ENCODE measurements at regions not wholly inside any gene's neighbourhood (a gene's known extent, or its start where the extent isn't known, plus 50 kb on each side); places are given as distances from the start of the nearest gene placed in this dataset.

- TF ChIP-seq, protein P1, sequence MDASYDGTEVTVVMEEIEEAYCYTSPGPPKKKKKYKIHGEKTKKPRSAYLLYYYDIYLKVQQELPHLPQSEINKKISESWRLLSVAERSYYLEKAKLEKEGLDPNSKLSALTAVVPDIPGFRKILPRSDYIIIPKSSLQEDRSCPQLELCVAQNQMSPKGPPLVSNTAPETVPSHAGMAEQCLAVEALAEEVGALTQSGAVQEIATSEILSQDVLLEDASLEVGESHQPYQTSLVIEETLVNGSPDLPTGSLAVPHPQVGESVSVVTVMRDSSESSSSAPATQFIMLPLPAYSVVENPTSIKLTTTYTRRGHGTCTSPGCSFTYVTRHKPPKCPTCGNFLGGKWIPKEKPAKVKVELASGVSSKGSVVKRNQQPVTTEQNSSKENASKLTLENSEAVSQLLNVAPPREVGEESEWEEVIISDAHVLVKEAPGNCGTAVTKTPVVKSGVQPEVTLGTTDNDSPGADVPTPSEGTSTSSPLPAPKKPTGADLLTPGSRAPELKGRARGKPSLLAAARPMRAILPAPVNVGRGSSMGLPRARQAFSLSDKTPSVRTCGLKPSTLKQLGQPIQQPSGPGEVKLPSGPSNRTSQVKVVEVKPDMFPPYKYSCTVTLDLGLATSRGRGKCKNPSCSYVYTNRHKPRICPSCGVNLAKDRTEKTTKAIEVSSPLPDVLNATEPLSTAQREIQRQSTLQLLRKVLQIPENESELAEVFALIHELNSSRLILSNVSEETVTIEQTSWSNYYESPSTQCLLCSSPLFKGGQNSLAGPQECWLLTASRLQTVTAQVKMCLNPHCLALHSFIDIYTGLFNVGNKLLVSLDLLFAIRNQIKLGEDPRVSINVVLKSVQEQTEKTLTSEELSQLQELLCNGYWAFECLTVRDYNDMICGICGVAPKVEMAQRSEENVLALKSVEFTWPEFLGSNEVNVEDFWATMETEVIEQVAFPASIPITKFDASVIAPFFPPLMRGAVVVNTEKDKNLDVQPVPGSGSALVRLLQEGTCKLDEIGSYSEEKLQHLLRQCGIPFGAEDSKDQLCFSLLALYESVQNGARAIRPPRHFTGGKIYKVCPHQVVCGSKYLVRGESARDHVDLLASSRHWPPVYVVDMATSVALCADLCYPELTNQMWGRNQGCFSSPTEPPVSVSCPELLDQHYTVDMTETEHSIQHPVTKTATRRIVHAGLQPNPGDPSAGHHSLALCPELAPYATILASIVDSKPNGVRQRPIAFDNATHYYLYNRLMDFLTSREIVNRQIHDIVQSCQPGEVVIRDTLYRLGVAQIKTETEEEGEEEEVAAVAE (CRISPR knock-in tag; IDR thresholded peaks at IDR 0.05; ENCODE audit: borderline replicate concordance) = peak; percentile 83; the same call in 1 of the 2 replicates
- TF ChIP-seq CC2D1A (CRISPR knock-in tag; IDR thresholded peaks at IDR 0.05) (no peak), TCF12 (IDR thresholded peaks at IDR 0.05) (no peak), TCF12 (CRISPR knock-in tag; IDR thresholded peaks at IDR 0.05) (no peak), ZNF282 (IDR thresholded peaks at IDR 0.05; ENCODE audit: partially characterized antibody) (no peak), MTF2 (CRISPR knock-in tag; IDR thresholded peaks at IDR 0.05; ENCODE audit: borderline replicate concordance) (no peak; the same call in 1 of the 2 replicates), SKI (IDR thresholded peaks at IDR 0.05; ENCODE audit: partially characterized antibody) (peak; percentile 82), SMYD3 (CRISPR knock-in tag; IDR thresholded peaks at IDR 0.05) (no peak), SMAD3 (CRISPR knock-in tag; IDR thresholded peaks at IDR 0.05) (peak; percentile 91; the same call in 1 of the 2 replicates), TBX3 (IDR thresholded peaks at IDR 0.05; ENCODE audit: borderline replicate concordance) (peak; percentile 31; the same call in 1 of the 2 replicates), HOXA3 (CRISPR knock-in tag; IDR thresholded peaks at IDR 0.05) (peak; percentile 98), ZNF713 (CRISPR knock-in tag; IDR thresholded peaks at IDR 0.05) (no peak), SAFB2 (CRISPR knock-in tag; IDR thresholded peaks at IDR 0.05; ENCODE audit: borderline replicate concordance, low read depth) (peak; percentile 82; the same call in 1 of the 2 replicates), ZNF205 (CRISPR knock-in tag; IDR thresholded peaks at IDR 0.05) (peak; percentile 57; the same call in 1 of the 2 replicates), ZNF761 (CRISPR knock-in tag; conservative IDR thresholded peaks at IDR 0.05) (no peak), ESRRA (CRISPR knock-in tag; IDR thresholded peaks at IDR 0.05; ENCODE audit: low read depth) (peak; percentile 71), ZNF432 (CRISPR knock-in tag; IDR thresholded peaks at IDR 0.05; ENCODE audit: borderline replicate concordance) (no peak), GLMP (CRISPR knock-in tag; IDR thresholded peaks at IDR 0.05; ENCODE audit: borderline replicate concordance) (no peak), ZFY (CRISPR knock-in tag; IDR thresholded peaks at IDR 0.05) (peak; percentile 91), MIXL1 (CRISPR knock-in tag; IDR thresholded peaks at IDR 0.05) (peak; percentile 63; the same call in 1 of the 2 replicates), ZBTB21 (CRISPR knock-in tag; IDR thresholded peaks at IDR 0.05) (peak; percentile 87), ATRX (CRISPR knock-in tag; IDR thresholded peaks at IDR 0.05; ENCODE audit: borderline replicate concordance) (no peak), ZNF841 (CRISPR knock-in tag; IDR thresholded peaks at IDR 0.05; ENCODE audit: borderline replicate concordance) (no peak), NFE2 (CRISPR knock-in tag; IDR thresholded peaks at IDR 0.05) (no peak), ZNF564 (CRISPR knock-in tag; IDR thresholded peaks at IDR 0.05) (peak; percentile 99), ZNF546 (CRISPR knock-in tag; conservative IDR thresholded peaks at IDR 0.05) (no peak), ZNF460 (CRISPR knock-in tag; IDR thresholded peaks at IDR 0.05; ENCODE audit: borderline replicate concordance) (no peak; the same call in 1 of the 2 replicates), REXO4 (CRISPR knock-in tag; IDR thresholded peaks at IDR 0.05; ENCODE audit: borderline replicate concordance) (no peak), NFYB (CRISPR knock-in tag; IDR thresholded peaks at IDR 0.05) (no peak; the same call in 1 of the 2 replicates)
These were observed 1125.0 kb downstream of the BRD1 start (continued) for GRCh38 chr22:48702573-48703264.

Measured in HepG2 (cell line).